GM12878 (cell line): ENCODE measurements at regions not wholly inside any gene's neighbourhood (a gene's known extent, or its start where the extent isn't known, plus 50 kb on each side); places are given as distances from the start of the nearest gene placed in this dataset.

Experiments used
- SMC3 ChIP-seq: IDR thresholded peaks from 2 replicates; pipeline ENCODE4 v1.6.1; 2011; ENCODE audit warnings: low read length, improper control_type of control experiment, borderline replicate concordance
- TF ChIP-seq, protein P1 (sequence below): fragments of 450-650 bp; IDR thresholded peaks from 2 replicates; pipeline ENCODE4 v1.6.1; 2016; ENCODE audit warnings: mild to moderate bottlenecking

DNA sequence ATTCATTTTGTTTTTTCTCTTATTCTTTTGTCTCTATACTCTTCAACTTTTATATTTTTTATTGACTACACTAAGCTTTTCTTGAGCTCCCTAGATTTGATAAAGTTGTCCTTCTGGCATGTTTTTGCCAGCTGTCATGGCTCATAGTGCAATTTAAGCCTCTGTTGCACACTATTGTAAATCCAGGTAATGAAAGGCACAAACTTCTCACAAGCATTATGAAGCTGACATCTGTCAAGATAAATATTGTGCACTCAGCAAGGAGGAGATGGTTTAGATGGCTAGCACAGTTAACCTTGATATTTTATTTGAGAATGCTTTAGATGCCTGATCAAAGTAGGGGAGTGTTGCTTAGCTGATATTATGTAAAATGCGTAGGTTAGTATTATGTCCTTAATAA is 1280.9 kb downstream of the NSUN3 start:
- no peak for TF ChIP-seq SMC3
- TF ChIP-seq, protein P1, sequence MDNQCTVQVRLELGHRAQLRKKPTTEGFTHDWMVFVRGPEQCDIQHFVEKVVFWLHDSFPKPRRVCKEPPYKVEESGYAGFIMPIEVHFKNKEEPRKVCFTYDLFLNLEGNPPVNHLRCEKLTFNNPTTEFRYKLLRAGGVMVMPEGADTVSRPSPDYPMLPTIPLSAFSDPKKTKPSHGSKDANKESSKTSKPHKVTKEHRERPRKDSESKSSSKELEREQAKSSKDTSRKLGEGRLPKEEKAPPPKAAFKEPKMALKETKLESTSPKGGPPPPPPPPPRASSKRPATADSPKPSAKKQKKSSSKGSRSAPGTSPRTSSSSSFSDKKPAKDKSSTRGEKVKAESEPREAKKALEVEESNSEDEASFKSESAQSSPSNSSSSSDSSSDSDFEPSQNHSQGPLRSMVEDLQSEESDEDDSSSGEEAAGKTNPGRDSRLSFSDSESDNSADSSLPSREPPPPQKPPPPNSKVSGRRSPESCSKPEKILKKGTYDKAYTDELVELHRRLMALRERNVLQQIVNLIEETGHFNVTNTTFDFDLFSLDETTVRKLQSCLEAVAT: no peak
